ENCODE measurements at regions not wholly inside any gene's neighbourhood (a gene's known extent, or its start where the extent isn't known, plus 50 kb on each side); places are given as distances from the start of the nearest gene placed in this dataset.

GRCh38 chr6:169365567-169366257, 112.1 kb upstream of the THBS2 start:
- TF ChIP-seq, protein P1, sequence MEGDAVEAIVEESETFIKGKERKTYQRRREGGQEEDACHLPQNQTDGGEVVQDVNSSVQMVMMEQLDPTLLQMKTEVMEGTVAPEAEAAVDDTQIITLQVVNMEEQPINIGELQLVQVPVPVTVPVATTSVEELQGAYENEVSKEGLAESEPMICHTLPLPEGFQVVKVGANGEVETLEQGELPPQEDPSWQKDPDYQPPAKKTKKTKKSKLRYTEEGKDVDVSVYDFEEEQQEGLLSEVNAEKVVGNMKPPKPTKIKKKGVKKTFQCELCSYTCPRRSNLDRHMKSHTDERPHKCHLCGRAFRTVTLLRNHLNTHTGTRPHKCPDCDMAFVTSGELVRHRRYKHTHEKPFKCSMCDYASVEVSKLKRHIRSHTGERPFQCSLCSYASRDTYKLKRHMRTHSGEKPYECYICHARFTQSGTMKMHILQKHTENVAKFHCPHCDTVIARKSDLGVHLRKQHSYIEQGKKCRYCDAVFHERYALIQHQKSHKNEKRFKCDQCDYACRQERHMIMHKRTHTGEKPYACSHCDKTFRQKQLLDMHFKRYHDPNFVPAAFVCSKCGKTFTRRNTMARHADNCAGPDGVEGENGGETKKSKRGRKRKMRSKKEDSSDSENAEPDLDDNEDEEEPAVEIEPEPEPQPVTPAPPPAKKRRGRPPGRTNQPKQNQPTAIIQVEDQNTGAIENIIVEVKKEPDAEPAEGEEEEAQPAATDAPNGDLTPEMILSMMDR (optimal IDR thresholded peaks at IDR 0.05 in 1 of 3, IDR thresholded peaks at IDR 0.05 in 1 of 3, conservative IDR thresholded peaks at IDR 0.05 in 1 of 3; ENCODE audit: extremely low read depth in 1 of 3, insufficient read depth in 2 of 3, low read length in 3 of 3): no peak
- TF ChIP-seq EZH2 (IDR thresholded peaks at IDR 0.05; ENCODE audit: low read length): no peak

Measured in keratinocyte (primary cell).